ENCODE measurements at regions not wholly inside any gene's neighbourhood (a gene's known extent, or its start where the extent isn't known, plus 50 kb on each side); places are given as distances from the start of the nearest gene placed in this dataset.

- Histone ChIP-seq H4K91ac (ENCODE audit: insufficient read length, low read depth, low read length) (no peak overlapping the region), H4K5ac (ENCODE audit: insufficient read length, low read depth, low read length) (no peak overlapping the region), H3K27me3 (ENCODE audit: insufficient read depth, low read length) (no peaks in the 10 kb centered on the region; the same call in 1 of the 2 replicates), H3K23me2 (ENCODE audit: insufficient read length, low read depth, low read length, poor library complexity, severe bottlenecking) (no peaks in the 10 kb centered on the region), H3K14ac (ENCODE audit: insufficient read depth, low read length) (no peak overlapping the region), H3K4ac (ENCODE audit: low read depth, low read length) (no peak overlapping the region), H2AK5ac (ENCODE audit: insufficient read length, low read length) (no peak overlapping the region), H3K23ac (ENCODE audit: insufficient read length, low read depth, low read length) (no peak overlapping the region), H4K8ac (replicated peaks; ENCODE audit: insufficient read length, low read depth, low read length) (no peak overlapping the region), H3K79me2 (ENCODE audit: insufficient read depth, low read length) (no peaks in the 10 kb centered on the region), H3K18ac (ENCODE audit: insufficient read length, low read depth, low read length) (no peak overlapping the region), H2BK15ac (ENCODE audit: low read depth, low read length) (no peak overlapping the region), H3K27ac (ENCODE audit: insufficient read length, low read depth, low read length) (no peak overlapping the region), H2BK5ac (ENCODE audit: insufficient read length, low read length) (no peak overlapping the region), H4K20me1 (ENCODE audit: control insufficient read depth, insufficient read depth, insufficient read length) (no peaks in the 10 kb centered on the region), H3T11ph (ENCODE audit: low read length) (no peak overlapping the region), H2BK120ac (ENCODE audit: low read depth, low read length, poor library complexity, severe bottlenecking) (no peak overlapping the region), H2BK12ac (ENCODE audit: insufficient read length, low read depth, low read length) (no peak overlapping the region), H2AFZ (ENCODE audit: low read length) (no peak overlapping the region), H3K56ac (ENCODE audit: insufficient read length, low read depth, low read length) (no peak overlapping the region), H3K79me1 (ENCODE audit: insufficient read depth, low read depth, low read length, poor library complexity, severe bottlenecking) (no peaks in the 10 kb centered on the region), H3K4me2 (ENCODE audit: insufficient read depth, insufficient read length, low read length) (no peak overlapping the region), H3K9ac (ENCODE audit: extremely low read depth, insufficient read length, low read length) (no peak overlapping the region), H3K4me1 (ENCODE audit: insufficient read depth, low read length) (no peaks in the 10 kb centered on the region), H3K9me3 (ENCODE audit: control insufficient read depth, low read depth, low read length) (no peaks in the 10 kb centered on the region), H2BK20ac (ENCODE audit: low read depth, low read length, poor library complexity, severe bottlenecking) (no peak overlapping the region)
- no peak overlapping the region for H3K4me3 Mint-ChIP-seq
- H3K27me3 Mint-ChIP-seq (ENCODE audit: low read depth) = peaks cover under 1% of the 10 kb centered on the region; the same call in 1 of the 2 replicates
- no peak for DNase-seq
- H3K36me3 Mint-ChIP-seq (ENCODE audit: insufficient read depth in 1 of 3, low read depth in 3 of 3) = no peaks in the 10 kb centered on the region
- H3K4me1 Mint-ChIP-seq = peaks cover 9 to 11% of the 10 kb centered on the region in 2 experiments
- H3K9me3 Mint-ChIP-seq = peaks cover 0 to 5% of the 10 kb centered on the region in 2 experiments; a peak in 3 of 5 replicates
- no CpG with 5 or more reads among the region's 5 CpGs for WGBS (ENCODE audit: extremely low coverage, insufficient read length, low lambda C conversion rate)
- H3K27ac Mint-ChIP-seq = no peak overlapping the region
- no peak for TF ChIP-seq CTCF (conservative IDR thresholded peaks at IDR 0.05)
Observed at GRCh38 chr2:208985644-208986043, 438.2 kb upstream of the MAP2 start.

Measured in H9 (cell line).